ENCODE measurements at regions not wholly inside any gene's neighbourhood (a gene's known extent, or its start where the extent isn't known, plus 50 kb on each side); places are given as distances from the start of the nearest gene placed in this dataset.

DNA sequence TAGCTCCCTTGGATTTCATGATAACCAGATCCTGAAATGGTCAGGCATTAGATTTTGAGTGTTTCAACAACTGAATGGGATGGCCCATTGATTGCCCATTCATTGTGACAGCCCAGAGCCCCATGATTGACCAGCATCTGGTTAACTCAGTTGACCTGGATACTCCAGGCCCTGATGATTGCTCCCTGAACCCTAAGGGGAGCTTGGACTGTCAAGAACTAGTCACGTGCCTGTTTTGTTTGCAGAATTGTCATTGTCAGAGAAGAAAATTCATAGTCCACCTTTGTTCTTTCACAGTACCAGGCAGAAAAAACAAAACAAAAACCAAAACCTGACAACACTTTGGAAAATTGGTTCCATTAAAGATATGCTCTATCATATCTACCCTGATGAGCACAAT, 241.3 kb upstream of the ONECUT1 start:
- no peak for TF ChIP-seq CTCF (IDR thresholded peaks at IDR 0.05; ENCODE audit: borderline replicate concordance, extremely low read depth, low read length, poor library complexity, severe bottlenecking)
- TF ChIP-seq EZH2 (IDR thresholded peaks at IDR 0.05; ENCODE audit: borderline replicate concordance, low read depth, low read length, severe bottlenecking), result no peak
